Natural killer cell (primary cell): ENCODE measurements at regions not wholly inside any gene's neighbourhood (a gene's known extent, or its start where the extent isn't known, plus 50 kb on each side); places are given as distances from the start of the nearest gene placed in this dataset.

Experiments used
- ATAC-seq, 3 donors: fragments of 150-1000 bp in 2 of 3; fragments of 200-7000 bp in 1 of 3; cut with Tn5 transposase; 1 replicate in 1 of 3; 2 replicates in 2 of 3; pipeline ENCODE4 v1.10.0; 2021; ENCODE audit warnings: mild to moderate bottlenecking in 2 of 3, moderate library complexity in 2 of 3
- DNase-seq, 2 donors: peaks; one replicate each; pipeline versions ENCODE4 v3.0.0 to v3.0.0-alpha.2; 2013 to 2021; ENCODE audit warnings: mixed read lengths in 1 of 2
- H3K27ac ChIP-seq: one replicate; pipeline ENCODE4 v1.5.1; 2013; ENCODE audit warnings: mild to moderate bottlenecking, low read length
- H3K27me3 ChIP-seq: one replicate; pipeline ENCODE4 v1.6.1; 2013; ENCODE audit warnings: low read length; ENCODE audit not compliant: control insufficient read depth, insufficient read depth
- H3K36me3 ChIP-seq: one replicate; pipeline ENCODE4 v1.6.1; 2013; ENCODE audit warnings: low read length; ENCODE audit not compliant: control insufficient read depth, insufficient read depth
- H3K4me1 ChIP-seq: one replicate; pipeline ENCODE4 v1.6.1; 2013; ENCODE audit warnings: low read length; ENCODE audit not compliant: control insufficient read depth, insufficient read depth
- H3K4me3 ChIP-seq: one replicate; pipeline ENCODE4 v1.5.1; 2013; ENCODE audit warnings: low read length
- H3K9me3 ChIP-seq: one replicate; pipeline ENCODE4 v1.6.1; 2013; ENCODE audit warnings: low read length; ENCODE audit not compliant: control insufficient read depth, insufficient read depth
- H3K27ac Mint-ChIP-seq, 2 donors: one replicate each; pipeline ENCODE4 v1.8.0; 2022; ENCODE audit warnings: mild to moderate bottlenecking in 2 of 2, mixed read lengths in 2 of 2, moderate library complexity in 1 of 2
- H3K27me3 Mint-ChIP-seq, 2 donors: one replicate each; pipeline ENCODE4 v1.8.0; 2022; ENCODE audit warnings: low read depth in 2 of 2, mixed read lengths in 2 of 2
- H3K36me3 Mint-ChIP-seq: one replicate; pipeline ENCODE4 v1.8.0; 2022; ENCODE audit warnings: mixed read lengths
- H3K4me1 Mint-ChIP-seq, 2 donors: one replicate each; pipeline ENCODE4 v1.8.0; 2022; ENCODE audit warnings: mixed read lengths in 2 of 2
- H3K4me3 Mint-ChIP-seq: one replicate; pipeline ENCODE4 v1.8.0; 2022; ENCODE audit warnings: mild to moderate bottlenecking, moderate library complexity, mixed read lengths
- H3K9me3 Mint-ChIP-seq, 2 donors: one replicate each; pipeline ENCODE4 v1.8.0; 2022; ENCODE audit warnings: mixed read lengths in 2 of 2
- CTCF ChIP-seq: fragments of 200-600 bp; IDR thresholded peaks from one replicate; pipeline ENCODE4 v1.8.0; 2022; ENCODE audit warnings: antibody characterized with exemption
- WGBS: methylation state at CpG from one replicate; pipeline ENCODE4 v1.1.7; 2013; ENCODE audit warnings: missing lambda C conversion rate; ENCODE audit not compliant: insufficient coverage; 5-methylcytosine and 5-hydroxymethylcytosine counted together
- intact Hi-C: fragments of 100-400 bp; cut with micrococcal nuclease; formaldehyde crosslinking; loops from one replicate; pipeline ENCODE4 v1.14.2; 2022

- no peaks in the 10 kb centered on the region for H3K4me1 Mint-ChIP-seq
- no peak for DNase-seq
- Histone ChIP-seq H3K4me3 (no peak overlapping the region), H3K27ac (no peak overlapping the region), H3K9me3 (no peaks in the 10 kb centered on the region), H3K4me1 (peaks cover 13% of the 10 kb centered on the region), H3K36me3 (no peaks in the 10 kb centered on the region), H3K27me3 (no peaks in the 10 kb centered on the region)
- ATAC-seq = no peak
- 88% methylated on average over 3 of the region's 4 CpGs for WGBS
- H3K9me3 Mint-ChIP-seq = no peaks in the 10 kb centered on the region
- no peak for TF ChIP-seq CTCF
- no peak overlapping the region for H3K4me3 Mint-ChIP-seq
- no peak overlapping the region for H3K27ac Mint-ChIP-seq
- H3K36me3 Mint-ChIP-seq = no peaks in the 10 kb centered on the region
- H3K27me3 Mint-ChIP-seq = peaks cover 0 to 7% of the 10 kb centered on the region in 2 donors
- intact Hi-C loops = no loop called here
Observed at GRCh38 chrY:7725791-7726460, 814.4 kb upstream of the AMELY start.

- TF ChIP-seq CTCF = no peak
- H3K4me3 ChIP-seq = no peak overlapping the region
- H3K27me3 ChIP-seq = no peaks in the 10 kb centered on the region
- ATAC-seq (no peak), DNase-seq (peak in 1 of 2 donors; percentile 3)
- no peak overlapping the region for H3K4me3 Mint-ChIP-seq
- H3K36me3 ChIP-seq = no peaks in the 10 kb centered on the region
- H3K27ac ChIP-seq = no peak overlapping the region
- no peaks in the 10 kb centered on the region for H3K36me3 Mint-ChIP-seq
- no CpG with 5 or more reads among the region's 1 CpG for WGBS
- H3K4me1 Mint-ChIP-seq = no peaks in the 10 kb centered on the region
- intact Hi-C loops = no loop called here
- H3K27ac Mint-ChIP-seq = no peak overlapping the region
- no peaks in the 10 kb centered on the region for H3K9me3 ChIP-seq
- H3K27me3 Mint-ChIP-seq = peaks cover 0 to 7% of the 10 kb centered on the region in 2 donors
- H3K9me3 Mint-ChIP-seq = no peaks in the 10 kb centered on the region
- H3K4me1 ChIP-seq = peaks cover 5% of the 10 kb centered on the region
Observed at GRCh38 chrY:7723991-7724632, 812.6 kb upstream of the AMELY start.

- Histone ChIP-seq H3K4me3 (no peak overlapping the region), H3K27ac (no peak overlapping the region), H3K27me3 (no peaks in the 10 kb centered on the region), H3K36me3 (no peaks in the 10 kb centered on the region), H3K9me3 (no peaks in the 10 kb centered on the region), H3K4me1 (peaks cover 5% of the 10 kb centered on the region)
- ATAC-seq = no peak
- Mint-ChIP-seq H3K9me3 (no peaks in the 10 kb centered on the region), H3K4me3 (no peak overlapping the region), H3K4me1 (no peaks in the 10 kb centered on the region), H3K27me3 (peaks cover 0 to 7% of the 10 kb centered on the region in 2 donors), H3K36me3 (no peaks in the 10 kb centered on the region), H3K27ac (no peak overlapping the region)
- intact Hi-C loops = no loop called here
- TF ChIP-seq CTCF = no peak
- no peak for DNase-seq
- WGBS = 88% methylated on average over 2 of the region's 2 CpGs
Observed at GRCh38 chrY:7723127-7723526, 811.6 kb upstream of the AMELY start.

GRCh38 chrY:7722566-7722965 is 811.0 kb upstream of the AMELY start:
- Mint-ChIP-seq H3K27ac (no peak overlapping the region), H3K4me3 (no peak overlapping the region), H3K36me3 (no peaks in the 10 kb centered on the region), H3K9me3 (no peaks in the 10 kb centered on the region), H3K27me3 (peaks cover 0 to 7% of the 10 kb centered on the region in 2 donors), H3K4me1 (no peaks in the 10 kb centered on the region)
- Histone ChIP-seq H3K4me3 (no peak overlapping the region), H3K36me3 (no peaks in the 10 kb centered on the region), H3K4me1 (peaks cover 5% of the 10 kb centered on the region), H3K27ac (no peak overlapping the region), H3K27me3 (no peaks in the 10 kb centered on the region), H3K9me3 (no peaks in the 10 kb centered on the region)
- ATAC-seq (no peak), DNase-seq (no peak)
- intact Hi-C loops = no loop called here
- TF ChIP-seq CTCF = no peak
